OCI-LY3 (cell line): ENCODE measurements at regions not wholly inside any gene's neighbourhood (a gene's known extent, or its start where the extent isn't known, plus 50 kb on each side); places are given as distances from the start of the nearest gene placed in this dataset.

ENCODE experiments used
- H2AFZ ChIP-seq: fragments of 200-600, 300-600 bp; shearing (Covaris generic); 2 replicates; pipeline ENCODE4 v1.6.0; 2014; ENCODE audit warnings: antibody characterized with exemption, low read depth, low read length
- H3K27ac ChIP-seq: fragments of 200-600, 300-600 bp; sonication (generic); 2 replicates; pipeline ENCODE4 v1.5.1; 2014; ENCODE audit warnings: mild to moderate bottlenecking, low read length, moderate library complexity, mixed read lengths
- H3K27me3 ChIP-seq: fragments of 200-600, 300-600 bp; sonication (generic); 2 replicates; pipeline ENCODE4 v1.6.1; 2014; ENCODE audit warnings: low read depth, low read length, mixed read lengths
- H3K36me3 ChIP-seq: fragments of 200-600, 300-600 bp; sonication (generic); replicated peaks from 2 replicates; pipeline ENCODE3; 2014; ENCODE audit warnings: low read depth, low read length, mixed read lengths
- H3K4me1 ChIP-seq: fragments of 300-600, 200-600 bp; sonication (generic); 2 replicates; pipeline ENCODE4 v1.6.1; 2014; ENCODE audit warnings: low read length, mixed read lengths
- H3K4me2 ChIP-seq: fragments of 200-600, 300-600 bp; sonication (generic); 2 replicates; pipeline ENCODE4 v1.6.1; 2014; ENCODE audit warnings: low read length, mixed read lengths
- H3K4me3 ChIP-seq: fragments of 300-600, 200-600 bp; sonication (generic); 2 replicates; pipeline ENCODE4 v1.5.1; 2014; ENCODE audit warnings: antibody characterized with exemption, mild to moderate bottlenecking, low read length, moderate library complexity
- H3K79me2 ChIP-seq: fragments of 300-600, 200-600 bp; shearing (Covaris generic); 2 replicates; pipeline ENCODE4 v1.6.1; 2014; ENCODE audit warnings: mild to moderate bottlenecking, low read length, mixed read lengths
- H3K9ac ChIP-seq: fragments of 300-600, 200-600 bp; shearing (Covaris generic); 2 replicates; pipeline ENCODE4 v1.6.0; 2014; ENCODE audit warnings: mild to moderate bottlenecking, low read length, moderate library complexity
- H3K9me3 ChIP-seq: fragments of 200-600, 300-600 bp; shearing (Covaris generic); 2 replicates; pipeline ENCODE4 v1.6.1; 2014; ENCODE audit warnings: low read length, mixed read lengths; ENCODE audit not compliant: insufficient read depth
- H4K20me1 ChIP-seq: fragments of 200-600, 300-600 bp; sonication (generic); 2 replicates; pipeline ENCODE4 v1.6.1; 2016; ENCODE audit warnings: low read length, mixed read lengths; ENCODE audit not compliant: insufficient read depth
- CTCF ChIP-seq: fragments of 200-600, 300-600 bp; sonication (generic); IDR thresholded peaks from 2 replicates; pipeline ENCODE4 v1.5.1; 2014; ENCODE audit warnings: antibody characterized with exemption, low read length, low read depth
- EZH2phosphoT487 ChIP-seq: fragments of 200-600 bp; shearing (Covaris generic); IDR thresholded peaks from 2 replicates; pipeline ENCODE4 v1.6.1; 2018; ENCODE audit warnings: antibody characterized with exemption, mixed run types, low read depth

- H3K27me3 ChIP-seq, result no peaks in the 10 kb centered on the region
- H3K4me1 ChIP-seq, result no peaks in the 10 kb centered on the region
- H3K79me2 ChIP-seq, result no peaks in the 10 kb centered on the region
- no peak overlapping the region for H3K9ac ChIP-seq
- H2AFZ ChIP-seq, result no peak overlapping the region
- H3K36me3 ChIP-seq, result no peaks in the 10 kb centered on the region
- H3K27ac ChIP-seq, result no peak overlapping the region
- TF ChIP-seq CTCF (peak; percentile 32; the same call in 1 of the 2 replicates), EZH2phosphoT487 (no peak)
- no peak overlapping the region for H3K4me3 ChIP-seq
- no peaks in the 10 kb centered on the region for H4K20me1 ChIP-seq
- H3K4me2 ChIP-seq, result no peak overlapping the region
- no peaks in the 10 kb centered on the region for H3K9me3 ChIP-seq
These were observed 90.2 kb upstream of the ISX start for GRCh38 chr22:34975721-34976120.

GRCh38 chr22:34976474-34976873 lies 89.5 kb upstream of the ISX start:
- H3K9ac ChIP-seq, result no peak overlapping the region
- no peak for TF ChIP-seq EZH2phosphoT487
- no peak for TF ChIP-seq CTCF
- H3K27ac ChIP-seq, result no peak overlapping the region
- no peaks in the 10 kb centered on the region for H3K36me3 ChIP-seq
- no peak overlapping the region for H3K4me3 ChIP-seq
- no peaks in the 10 kb centered on the region for H3K79me2 ChIP-seq
- H3K27me3 ChIP-seq, result no peaks in the 10 kb centered on the region
- H3K9me3 ChIP-seq, result no peaks in the 10 kb centered on the region
- no peak overlapping the region for H3K4me2 ChIP-seq
- no peaks in the 10 kb centered on the region for H3K4me1 ChIP-seq
- H4K20me1 ChIP-seq, result no peaks in the 10 kb centered on the region
- no peak overlapping the region for H2AFZ ChIP-seq

- H3K4me2 ChIP-seq, result no peak overlapping the region
- no peaks in the 10 kb centered on the region for H4K20me1 ChIP-seq
- no peaks in the 10 kb centered on the region for H3K9me3 ChIP-seq
- no peaks in the 10 kb centered on the region for H3K4me1 ChIP-seq
- H3K4me3 ChIP-seq, result no peak overlapping the region
- no peak for TF ChIP-seq CTCF
- no peak for TF ChIP-seq EZH2phosphoT487
- H3K27ac ChIP-seq, result no peak overlapping the region
- no peak overlapping the region for H2AFZ ChIP-seq
- no peaks in the 10 kb centered on the region for H3K79me2 ChIP-seq
- no peaks in the 10 kb centered on the region for H3K27me3 ChIP-seq
- no peaks in the 10 kb centered on the region for H3K36me3 ChIP-seq
- H3K9ac ChIP-seq, result no peak overlapping the region
These were observed 89.1 kb upstream of the ISX start for GRCh38 chr22:34976886-34977285.

GRCh38 chr22:34986523-34986922 lies 79.4 kb upstream of the ISX start:
- Histone ChIP-seq H4K20me1 (no peaks in the 10 kb centered on the region), H3K9ac (no peak overlapping the region), H3K27ac (no peak overlapping the region), H3K4me1 (no peaks in the 10 kb centered on the region), H3K79me2 (no peaks in the 10 kb centered on the region), H3K36me3 (no peaks in the 10 kb centered on the region), H2AFZ (no peak overlapping the region), H3K4me3 (no peak overlapping the region), H3K27me3 (0 out of 2 replicates have a peak, but pooled peaks cover 6% of the 10 kb centered on the region), H3K4me2 (no peak overlapping the region), H3K9me3 (peaks cover 14% of the 10 kb centered on the region; the same call in 1 of the 2 replicates)
- TF ChIP-seq CTCF, result no peak
- no peak for TF ChIP-seq EZH2phosphoT487
